HepG2 (cell line): ENCODE measurements at regions not wholly inside any gene's neighbourhood (a gene's known extent, or its start where the extent isn't known, plus 50 kb on each side); places are given as distances from the start of the nearest gene placed in this dataset.
A peak's percentile ranks its signal among the peaks of the same experiment; 100 is the strongest.

Experiments used
- ATAC-seq: fragments of 200-7000 bp; cut with Tn5 transposase; 3 replicates; pipeline ENCODE4 v1.9.1; 2020; ENCODE audit warnings: mild to moderate bottlenecking, moderate library complexity
- BruUV-seq: library from RNA; stranded (reverse); fragments of 400-500 nt; replicated peaks from 2 replicates; lab custom pipeline; 2021; lab: Mats Ljungman, UMichigan
- CTCF ChIA-PET: fragments of 300-600 bp; formaldehyde crosslinking; extraction: SDS; loops from one replicate; lab custom pipeline; 2021; ENCODE audit warnings: low total read pairs, inconsistent platforms, low intra/inter-chr PET ratio; lab: Yijun Ruan, JAX
- POLR2A ChIA-PET: fragments of 350-600 bp; sonication (Branson Sonifier 250); formaldehyde crosslinking; loops from one replicate; lab custom pipeline; 2020; ENCODE audit warnings: antibody characterized with exemption, inconsistent platforms; lab: Yijun Ruan, JAX
- DNase-seq: peaks from one replicate; pipeline ENCODE4 v3.0.0-alpha.2; 2015; ENCODE audit warnings: low spot score
- FAIRE-seq: peaks from 3 replicates; lab custom pipeline; 2011; peaks lifted over from hg19 to GRCh38; lab: Jason Lieb, UNC
- H2AFZ ChIP-seq: one replicate; pipeline ENCODE4 v1.6.1; 2011; ENCODE audit warnings: low read length, inconsistent platforms
- H3K27ac ChIP-seq: fragments of 300-600 bp; 3 replicates; pipeline ENCODE4 v1.8.0; 2011; ENCODE audit warnings: mixed run types, mild to moderate bottlenecking, mixed read lengths, low read length, inconsistent platforms; ENCODE audit not compliant: insufficient read depth; ENCODE audit errors: extremely low read length
- H3K27me3 ChIP-seq, 2 experiments: fragments of 200-600 bp in 1 of 2; 2 replicates in 1 of 2; 3 replicates in 1 of 2; pipeline versions ENCODE4 v1.6.0 to v1.8.0; 2011; ENCODE audit warnings: low read length in 2 of 2, mild to moderate bottlenecking in 2 of 2, moderate library complexity in 2 of 2, inconsistent platforms in 1 of 2; ENCODE audit not compliant: insufficient read depth in 2 of 2, control insufficient read depth in 1 of 2
- H3K36me3 ChIP-seq, 2 experiments: fragments of 200-600 bp in 1 of 2; replicated peaks in 1 of 2; 2 replicates in 1 of 2; 3 replicates in 1 of 2; pipeline versions ENCODE4 v1.5.1 to v1.8.0; 2011; ENCODE audit warnings: low read length in 2 of 2, inconsistent platforms in 1 of 2; ENCODE audit not compliant: insufficient read depth in 2 of 2, control insufficient read depth in 1 of 2
- H3K4me1 ChIP-seq: 2 replicates; pipeline ENCODE4 v1.5.1; 2012; ENCODE audit warnings: low read length, inconsistent platforms; ENCODE audit not compliant: insufficient read depth
- H3K4me2 ChIP-seq: 2 replicates; pipeline ENCODE4 v1.6.0; 2011; ENCODE audit warnings: low read depth, low read length, inconsistent platforms
- H3K4me3 ChIP-seq, 3 experiments: fragments of 200-600 bp in 1 of 3; sonication (generic), shearing (Covaris generic) in 1 of 3; replicated peaks in 1 of 3; 2 replicates each; pipeline ENCODE4 v1.5.1; 2011 to 2016; ENCODE audit warnings: low read length in 3 of 3, inconsistent platforms in 2 of 3, low read depth in 2 of 3, mild to moderate bottlenecking in 2 of 3, control low read depth in 1 of 3, mixed read lengths in 1 of 3; ENCODE audit not compliant: insufficient read depth in 1 of 3
- H3K79me2 ChIP-seq: one replicate; pipeline ENCODE4 v1.6.1; 2011; ENCODE audit warnings: low read length, inconsistent platforms; ENCODE audit not compliant: insufficient read depth
- H3K9ac ChIP-seq: 2 replicates; pipeline ENCODE4 v1.6.0; 2011; ENCODE audit warnings: mild to moderate bottlenecking, low read depth, low read length, inconsistent platforms; ENCODE audit not compliant: insufficient read depth
- H3K9me3 ChIP-seq: 2 replicates; pipeline ENCODE4 v1.5.1; 2012; ENCODE audit warnings: mild to moderate bottlenecking, low read length
- H4K20me1 ChIP-seq: 2 replicates; pipeline ENCODE4 v1.6.0; 2011; ENCODE audit warnings: inconsistent platforms, mild to moderate bottlenecking, low read length, moderate library complexity; ENCODE audit not compliant: insufficient read depth
- AHR ChIP-seq: IDR thresholded peaks from 2 replicates; pipeline ENCODE4 v1.6.1; 2018; ENCODE audit warnings: missing genetic modification reagents, missing compliant biosample characterization
- GPN1 ChIP-seq: sonication (generic); formaldehyde crosslinking; IDR thresholded peaks from 2 replicates; pipeline ENCODE4 v1.5.1; 2020; ENCODE audit warnings: missing genetic modification reagents, borderline replicate concordance
- MAFF ChIP-seq: IDR thresholded peaks from 2 replicates; pipeline ENCODE4 v1.6.1; 2011; ENCODE audit warnings: low read depth, low read length, improper control_type of control experiment
- MAFK ChIP-seq, 2 experiments: IDR thresholded peaks in 1 of 2; conservative IDR thresholded peaks in 1 of 2; 2 replicates each; pipeline ENCODE4 v1.6.1; 2011; ENCODE audit warnings: improper control_type of control experiment in 2 of 2, low read length in 2 of 2
- RFXANK ChIP-seq: IDR thresholded peaks from 2 replicates; pipeline ENCODE4 v1.6.1; 2016
- ZBTB42 ChIP-seq: sonication (generic); formaldehyde crosslinking; IDR thresholded peaks from 2 replicates; pipeline ENCODE4 v1.5.0; 2020; ENCODE audit warnings: mild to moderate bottlenecking, missing genetic modification reagents
- ZNF564 ChIP-seq: sonication (generic); formaldehyde crosslinking; IDR thresholded peaks from 2 replicates; pipeline ENCODE4 v1.8.1; 2023; ENCODE audit warnings: mild to moderate bottlenecking, missing genetic modification reagents
- ZNF616 ChIP-seq: sonication (generic); formaldehyde crosslinking; IDR thresholded peaks from 2 replicates; pipeline ENCODE4 v1.5.0; 2020; ENCODE audit warnings: low read depth, mild to moderate bottlenecking, missing genetic modification reagents
- ZNF674 ChIP-seq: sonication (generic); formaldehyde crosslinking; IDR thresholded peaks from 2 replicates; pipeline ENCODE4 v1.5.0; 2020; ENCODE audit warnings: low read depth, mild to moderate bottlenecking, missing genetic modification reagents
- ZNF883 ChIP-seq: sonication (generic); formaldehyde crosslinking; IDR thresholded peaks from 2 replicates; pipeline ENCODE4 v1.5.1; 2020; ENCODE audit warnings: mild to moderate bottlenecking, missing genetic modification reagents; ENCODE audit errors: not compliant biosample characterization
- WGBS: methylation state at CpG from one replicate; pipeline ENCODE4 v1.1.6; 2017; ENCODE audit warnings: low lambda C conversion rate; 5-methylcytosine and 5-hydroxymethylcytosine counted together
- in situ Hi-C: cut with HindIII; loops from 2 replicates; pipeline ENCODE4 v1.10.0; 2017; ENCODE audit warnings: low pct_unique_long_range_greater_than_20kb; ENCODE audit not compliant: extremely low pct_ligation_motif_present
- intact Hi-C: fragments of 100-400 bp; cut with micrococcal nuclease; formaldehyde crosslinking; loops from one replicate; pipeline ENCODE4 v1.10.0; 2022; ENCODE audit not compliant: unreplicated experiment
- TF ChIP-seq, protein P1 (sequence below): sonication (generic); formaldehyde crosslinking; IDR thresholded peaks from 2 replicates; pipeline ENCODE4 v1.9.0; 2021; ENCODE audit warnings: missing genetic modification reagents, mild to moderate bottlenecking, borderline replicate concordance
- TF ChIP-seq, protein P2 (sequence below): sonication (generic); formaldehyde crosslinking; IDR thresholded peaks from 2 replicates; pipeline ENCODE4 v1.4.0; 2020; ENCODE audit warnings: missing genetic modification reagents, borderline replicate concordance

DNA sequence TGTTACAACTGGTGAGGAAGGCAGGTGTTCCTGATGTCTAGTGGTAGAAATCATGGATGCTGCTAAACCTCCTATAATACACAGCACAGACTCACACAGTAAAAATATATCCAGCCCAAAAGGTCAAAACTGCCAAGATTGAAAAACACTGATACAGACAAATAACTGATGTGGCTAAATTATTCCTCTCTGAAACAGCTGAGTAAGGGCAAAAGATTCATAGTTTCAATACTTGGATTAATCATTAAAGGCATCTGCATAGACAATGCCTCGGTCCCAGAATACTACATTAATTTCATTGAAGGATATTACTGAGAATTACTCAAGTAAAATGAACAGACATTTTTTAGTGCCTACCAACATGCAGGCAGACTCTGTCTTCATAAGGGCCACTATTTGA lies 180.7 kb upstream of the CRIM1 start:
- in situ Hi-C loops (no loop called here), intact Hi-C loops (no loop called here)
- H3K9me3 ChIP-seq, result no peaks in the 10 kb centered on the region
- no peaks in the 10 kb centered on the region for H3K27me3 ChIP-seq
- H3K4me1 ChIP-seq, result no peaks in the 10 kb centered on the region
- CTCF ChIA-PET, result no interaction called here
- no peaks in the 10 kb centered on the region for H3K79me2 ChIP-seq
- FAIRE-seq, result no peak
- TF ChIP-seq MAFF, result peak; percentile 82
- TF ChIP-seq MAFK (conservative IDR thresholded peaks at IDR 0.05 in 1 of 2, IDR thresholded peaks at IDR 0.05 in 1 of 2; ENCODE audit: low read length in 2 of 2), result peak; percentile 71 to 84
- TF ChIP-seq ZBTB42 (CRISPR knock-in tag), result no peak
- no peak overlapping the region for H3K4me3 ChIP-seq
- no peak overlapping the region for H3K4me2 ChIP-seq
- H2AFZ ChIP-seq, result no peak overlapping the region
- no peak overlapping the region for H3K9ac ChIP-seq
- ATAC-seq, result no peak
- no peak for DNase-seq
- POLR2A ChIA-PET, result no interaction called here
- no peaks in the 10 kb centered on the region for H3K36me3 ChIP-seq
- no TSS peak for BruUV-seq
- no peak overlapping the region for H3K27ac ChIP-seq
- 0% methylated on average over 1 of the region's 1 CpG for WGBS
- H4K20me1 ChIP-seq, result no peaks in the 10 kb centered on the region

DNA sequence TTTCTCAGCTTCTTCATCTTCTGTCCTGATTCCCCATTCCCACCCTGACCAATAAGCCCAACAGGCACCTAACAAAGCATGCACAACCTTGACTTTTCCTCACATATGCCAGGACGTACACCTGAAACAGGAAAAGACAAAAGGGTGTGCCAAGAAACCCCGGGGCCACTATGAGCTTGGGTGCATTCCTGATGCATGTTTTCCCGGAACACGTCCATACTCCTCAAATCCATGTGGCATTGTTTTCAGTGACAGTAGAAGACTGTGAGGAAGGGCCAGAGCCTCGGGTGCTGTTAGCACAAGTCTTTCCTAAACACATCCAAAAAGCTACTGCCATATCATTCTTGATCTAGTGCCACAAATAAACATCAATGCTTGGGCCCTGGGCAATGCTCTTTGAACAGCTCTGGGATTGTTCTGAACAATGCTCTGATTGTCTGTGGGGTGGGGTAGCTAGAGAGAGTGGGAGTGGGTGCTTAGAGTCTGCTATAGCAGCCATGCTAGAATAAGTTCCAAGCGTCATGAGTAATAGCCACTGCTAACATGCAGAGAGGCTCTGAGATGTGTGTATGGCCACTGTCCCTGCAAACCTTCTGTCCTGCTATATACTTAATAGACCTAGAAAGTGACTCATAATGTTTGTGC lies 181.7 kb upstream of the CRIM1 start:
- Histone ChIP-seq H3K9me3 (no peaks in the 10 kb centered on the region), H3K27me3 (no peaks in the 10 kb centered on the region), H3K4me3 (no peak overlapping the region), H3K4me1 (no peaks in the 10 kb centered on the region), H3K9ac (no peak overlapping the region), H3K27ac (no peak overlapping the region), H4K20me1 (no peaks in the 10 kb centered on the region), H3K4me2 (no peak overlapping the region), H3K79me2 (no peaks in the 10 kb centered on the region), H3K36me3 (no peaks in the 10 kb centered on the region), H2AFZ (no peak overlapping the region)
- ChIA-PET CTCF (no interaction called here), POLR2A (no interaction called here)
- FAIRE-seq (no peak), ATAC-seq (peak; percentile 44), DNase-seq (peak; percentile 21)
- 6% methylated on average over 6 of the region's 6 CpGs for WGBS
- in situ Hi-C loops, result no loop called here
- intact Hi-C loops, result no loop called here
- BruUV-seq, result no TSS peak
- TF ChIP-seq, protein P1, sequence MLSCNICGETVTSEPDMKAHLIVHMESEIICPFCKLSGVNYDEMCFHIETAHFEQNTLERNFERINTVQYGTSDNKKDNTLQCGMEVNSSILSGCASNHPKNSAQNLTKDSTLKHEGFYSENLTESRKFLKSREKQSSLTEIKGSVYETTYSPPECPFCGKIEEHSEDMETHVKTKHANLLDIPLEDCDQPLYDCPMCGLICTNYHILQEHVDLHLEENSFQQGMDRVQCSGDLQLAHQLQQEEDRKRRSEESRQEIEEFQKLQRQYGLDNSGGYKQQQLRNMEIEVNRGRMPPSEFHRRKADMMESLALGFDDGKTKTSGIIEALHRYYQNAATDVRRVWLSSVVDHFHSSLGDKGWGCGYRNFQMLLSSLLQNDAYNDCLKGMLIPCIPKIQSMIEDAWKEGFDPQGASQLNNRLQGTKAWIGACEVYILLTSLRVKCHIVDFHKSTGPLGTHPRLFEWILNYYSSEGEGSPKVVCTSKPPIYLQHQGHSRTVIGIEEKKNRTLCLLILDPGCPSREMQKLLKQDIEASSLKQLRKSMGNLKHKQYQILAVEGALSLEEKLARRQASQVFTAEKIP (CRISPR knock-in tag), result no peak
- TF ChIP-seq ZNF616 (CRISPR knock-in tag) (no peak), ZNF564 (CRISPR knock-in tag) (no peak), ZNF674 (no peak), AHR (CRISPR knock-in tag) (no peak), ZNF883 (CRISPR knock-in tag) (no peak), RFXANK (CRISPR knock-in tag) (no peak), GPN1 (CRISPR knock-in tag) (no peak)
- TF ChIP-seq, protein P2, sequence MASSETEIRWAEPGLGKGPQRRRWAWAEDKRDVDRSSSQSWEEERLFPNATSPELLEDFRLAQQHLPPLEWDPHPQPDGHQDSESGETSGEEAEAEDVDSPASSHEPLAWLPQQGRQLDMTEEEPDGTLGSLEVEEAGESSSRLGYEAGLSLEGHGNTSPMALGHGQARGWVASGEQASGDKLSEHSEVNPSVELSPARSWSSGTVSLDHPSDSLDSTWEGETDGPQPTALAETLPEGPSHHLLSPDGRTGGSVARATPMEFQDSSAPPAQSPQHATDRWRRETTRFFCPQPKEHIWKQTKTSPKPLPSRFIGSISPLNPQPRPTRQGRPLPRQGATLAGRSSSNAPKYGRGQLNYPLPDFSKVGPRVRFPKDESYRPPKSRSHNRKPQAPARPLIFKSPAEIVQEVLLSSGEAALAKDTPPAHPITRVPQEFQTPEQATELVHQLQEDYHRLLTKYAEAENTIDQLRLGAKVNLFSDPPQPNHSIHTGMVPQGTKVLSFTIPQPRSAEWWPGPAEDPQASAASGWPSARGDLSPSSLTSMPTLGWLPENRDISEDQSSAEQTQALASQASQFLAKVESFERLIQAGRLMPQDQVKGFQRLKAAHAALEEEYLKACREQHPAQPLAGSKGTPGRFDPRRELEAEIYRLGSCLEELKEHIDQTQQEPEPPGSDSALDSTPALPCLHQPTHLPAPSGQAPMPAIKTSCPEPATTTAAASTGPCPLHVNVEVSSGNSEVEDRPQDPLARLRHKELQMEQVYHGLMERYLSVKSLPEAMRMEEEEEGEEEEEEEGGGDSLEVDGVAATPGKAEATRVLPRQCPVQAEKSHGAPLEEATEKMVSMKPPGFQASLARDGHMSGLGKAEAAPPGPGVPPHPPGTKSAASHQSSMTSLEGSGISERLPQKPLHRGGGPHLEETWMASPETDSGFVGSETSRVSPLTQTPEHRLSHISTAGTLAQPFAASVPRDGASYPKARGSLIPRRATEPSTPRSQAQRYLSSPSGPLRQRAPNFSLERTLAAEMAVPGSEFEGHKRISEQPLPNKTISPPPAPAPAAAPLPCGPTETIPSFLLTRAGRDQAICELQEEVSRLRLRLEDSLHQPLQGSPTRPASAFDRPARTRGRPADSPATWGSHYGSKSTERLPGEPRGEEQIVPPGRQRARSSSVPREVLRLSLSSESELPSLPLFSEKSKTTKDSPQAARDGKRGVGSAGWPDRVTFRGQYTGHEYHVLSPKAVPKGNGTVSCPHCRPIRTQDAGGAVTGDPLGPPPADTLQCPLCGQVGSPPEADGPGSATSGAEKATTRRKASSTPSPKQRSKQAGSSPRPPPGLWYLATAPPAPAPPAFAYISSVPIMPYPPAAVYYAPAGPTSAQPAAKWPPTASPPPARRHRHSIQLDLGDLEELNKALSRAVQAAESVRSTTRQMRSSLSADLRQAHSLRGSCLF, result no peak
